ENCODE measurements at regions not wholly inside any gene's neighbourhood (a gene's known extent, or its start where the extent isn't known, plus 50 kb on each side); places are given as distances from the start of the nearest gene placed in this dataset.

GRCh38 chr6:126148853-126149252 lies 162.5 kb downstream of the TRMT11 start:
- DNase-seq = no peak

DNA sequence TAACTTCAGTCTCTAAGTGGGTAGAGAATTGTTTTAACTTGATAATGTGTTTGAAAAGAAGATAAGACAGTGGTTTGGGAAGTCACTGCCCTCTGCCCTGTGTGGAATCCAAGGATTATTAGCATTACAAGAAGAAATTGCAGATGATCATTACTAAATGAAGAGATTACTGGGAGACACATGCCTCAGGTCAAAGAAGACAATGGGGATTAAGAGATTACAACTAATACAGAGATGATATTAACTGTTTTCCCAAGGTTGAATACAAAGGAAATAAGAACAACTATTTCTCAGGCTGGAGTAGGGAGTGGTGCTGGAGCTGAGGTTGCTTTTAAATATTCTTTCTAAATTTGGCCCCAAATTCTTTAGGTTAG lies 166.0 kb downstream of the TRMT11 start:
- DNase-seq = no peak

- no peak for DNase-seq
Measured at GRCh38 chr6:126153661-126154060, 167.3 kb downstream of the TRMT11 start.

- DNase-seq = no peak
Measured at GRCh38 chr6:126156973-126157372, 170.6 kb downstream of the TRMT11 start.

DNA sequence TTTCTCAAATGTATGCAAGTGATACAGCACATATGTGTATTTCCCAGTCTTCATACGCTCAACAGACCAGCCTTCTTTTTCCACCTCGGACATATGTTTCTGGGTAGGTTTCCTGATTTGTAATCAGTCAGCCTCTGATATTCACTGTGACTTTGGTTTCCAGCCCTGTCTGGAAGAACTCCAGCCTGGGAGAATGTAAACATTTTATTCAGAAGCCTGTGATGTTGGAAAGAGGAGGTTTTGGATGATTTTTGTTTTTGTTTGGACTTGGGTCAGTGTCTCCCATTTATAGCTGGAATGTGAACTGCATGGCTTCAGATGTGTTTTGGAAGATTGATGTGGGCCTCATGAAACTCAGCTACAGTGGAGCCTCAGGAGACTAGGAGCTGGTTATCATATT lies 172.2 kb upstream of the CENPW start:
- DNase-seq = no peak

GRCh38 chr6:126170433-126170832 lies 169.5 kb upstream of the CENPW start:
- no peak for DNase-seq

GRCh38 chr6:126170978-126171382 lies 168.9 kb upstream of the CENPW start:
- DNase-seq = peak in 1 of 2 experiments; percentile 22

- no peak for DNase-seq
Measured at GRCh38 chr6:126172131-126172530, 167.8 kb upstream of the CENPW start.

GRCh38 chr6:126173265-126173664 lies 166.7 kb upstream of the CENPW start:
- no peak for DNase-seq

DNA sequence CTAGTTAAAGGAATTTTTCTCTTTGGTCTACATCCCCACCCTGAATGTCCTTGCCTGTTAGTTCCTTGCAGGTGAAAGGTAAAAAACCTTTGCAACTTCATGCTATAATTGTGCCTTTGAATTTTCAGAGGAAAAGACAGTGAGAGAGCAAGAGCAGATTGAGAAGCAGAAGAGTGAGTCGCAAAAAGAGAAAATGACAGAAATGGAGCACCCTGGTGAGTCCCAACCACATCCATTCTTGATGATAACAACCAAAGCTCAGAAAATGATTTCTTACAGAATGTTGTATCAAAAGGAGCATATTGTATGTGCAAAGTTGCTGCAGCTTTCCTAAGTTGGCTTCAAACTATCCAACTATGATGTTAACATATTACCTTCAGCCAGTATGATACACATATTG lies 165.2 kb upstream of the CENPW start:
- DNase-seq = no peak

GRCh38 chr6:126175251-126175650 lies 164.7 kb upstream of the CENPW start:
- DNase-seq = no peak

DNA sequence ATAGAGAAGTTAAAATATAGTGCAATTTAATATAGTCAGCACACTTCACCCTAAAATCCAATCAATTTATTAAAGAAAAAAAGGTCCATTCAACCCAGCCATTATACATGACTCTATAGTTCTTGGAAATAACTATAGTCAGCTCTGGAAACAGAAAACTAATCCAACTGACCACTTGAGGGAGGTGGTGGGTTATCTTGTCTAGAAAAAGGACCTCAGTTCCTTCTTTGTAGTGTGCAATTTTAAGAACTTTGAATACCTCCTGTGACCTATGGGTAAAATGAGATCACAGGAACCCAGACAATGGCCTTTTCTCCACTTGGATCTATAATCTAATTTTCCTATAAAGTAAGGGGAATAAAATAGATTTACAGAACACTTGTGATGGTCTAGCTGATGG lies 163.6 kb upstream of the CENPW start:
- DNase-seq = peak in 1 of 2 experiments; percentile 9

GRCh38 chr6:126180585-126180984 lies 159.3 kb upstream of the CENPW start:
- DNase-seq = no peak

- no peak for DNase-seq
Measured at GRCh38 chr6:126181173-126181741, 158.7 kb upstream of the CENPW start.

DNA sequence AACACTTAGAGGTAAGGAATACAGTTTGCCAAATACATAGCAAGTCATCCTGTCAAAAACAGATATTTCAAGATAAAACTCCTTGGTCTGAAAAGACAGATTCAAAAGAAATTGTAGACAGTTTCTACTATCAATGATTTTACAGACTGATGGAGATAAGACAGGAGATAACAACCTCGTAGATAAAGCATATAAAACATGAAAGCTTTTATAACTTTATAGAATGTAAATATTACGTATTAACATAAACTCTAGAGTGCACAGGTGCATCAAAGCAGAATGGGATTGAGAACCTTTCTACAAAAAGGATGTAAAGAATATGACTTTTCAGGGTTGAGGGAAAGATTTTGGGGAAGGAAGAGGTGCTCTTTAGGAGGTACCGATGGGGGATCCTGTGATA lies 158.0 kb upstream of the CENPW start:
- DNase-seq = no peak

DNA sequence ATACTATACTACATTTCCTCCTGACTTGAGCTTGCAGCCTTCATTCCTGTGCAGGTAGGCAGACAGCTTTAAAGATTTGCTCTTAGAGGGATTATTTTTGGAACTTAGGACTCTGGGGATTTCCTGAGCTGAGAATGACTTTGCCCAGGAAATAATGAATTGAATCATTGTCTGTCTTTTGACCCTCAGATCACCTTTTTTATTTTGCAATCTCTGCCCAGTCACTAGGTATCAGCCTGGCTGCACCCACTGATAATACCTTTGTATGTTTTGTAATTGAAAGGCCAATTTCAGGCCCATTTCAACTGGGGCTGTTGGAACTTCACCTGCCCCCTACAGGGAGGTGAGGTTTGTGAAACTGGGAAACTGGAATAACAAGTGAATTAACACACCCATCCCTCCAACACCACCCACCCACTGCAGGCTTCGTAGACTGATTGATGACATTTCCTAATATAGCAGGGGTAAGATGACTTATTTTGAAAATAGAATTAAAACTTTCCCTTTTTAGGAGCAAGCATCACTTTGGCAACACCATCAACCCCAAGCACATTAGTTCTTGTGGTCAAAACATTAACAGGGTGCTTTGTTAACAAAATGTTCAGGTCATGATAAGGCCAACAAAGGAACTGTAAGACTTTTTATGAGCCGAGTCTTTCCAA lies 157.1 kb upstream of the CENPW start:
- DNase-seq = no peak

- DNase-seq = no peak
Measured at GRCh38 chr6:126185774-126186173, 154.1 kb upstream of the CENPW start.

DNA sequence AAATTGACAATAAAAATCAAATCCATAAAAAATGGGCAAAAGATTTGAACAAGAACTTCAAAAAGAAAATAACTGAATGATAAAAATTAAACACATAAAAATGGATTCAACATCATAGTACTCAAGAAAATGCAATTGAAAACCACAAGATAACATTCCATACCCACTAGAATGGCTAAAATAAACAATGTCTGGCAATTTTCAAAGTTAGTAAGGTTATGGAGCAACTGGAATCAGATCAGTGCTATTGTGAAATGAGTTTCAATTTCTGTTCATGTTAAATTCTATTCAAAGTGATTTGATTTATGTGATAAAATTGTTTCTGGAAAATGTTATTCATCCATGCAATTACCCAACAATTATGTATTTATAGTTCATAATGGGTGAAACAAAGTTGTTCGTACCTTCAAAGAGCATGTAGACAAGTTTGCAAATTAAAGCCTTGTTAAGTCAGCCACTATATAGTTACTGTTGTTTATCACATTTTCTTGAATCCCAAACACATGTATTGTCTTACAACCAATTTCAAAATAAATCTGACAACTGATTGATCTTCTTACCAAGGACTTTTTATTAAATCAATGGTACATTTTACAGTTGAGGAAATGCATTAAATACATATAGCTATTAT lies 151.5 kb upstream of the CENPW start:
- DNase-seq = no peak

DNA sequence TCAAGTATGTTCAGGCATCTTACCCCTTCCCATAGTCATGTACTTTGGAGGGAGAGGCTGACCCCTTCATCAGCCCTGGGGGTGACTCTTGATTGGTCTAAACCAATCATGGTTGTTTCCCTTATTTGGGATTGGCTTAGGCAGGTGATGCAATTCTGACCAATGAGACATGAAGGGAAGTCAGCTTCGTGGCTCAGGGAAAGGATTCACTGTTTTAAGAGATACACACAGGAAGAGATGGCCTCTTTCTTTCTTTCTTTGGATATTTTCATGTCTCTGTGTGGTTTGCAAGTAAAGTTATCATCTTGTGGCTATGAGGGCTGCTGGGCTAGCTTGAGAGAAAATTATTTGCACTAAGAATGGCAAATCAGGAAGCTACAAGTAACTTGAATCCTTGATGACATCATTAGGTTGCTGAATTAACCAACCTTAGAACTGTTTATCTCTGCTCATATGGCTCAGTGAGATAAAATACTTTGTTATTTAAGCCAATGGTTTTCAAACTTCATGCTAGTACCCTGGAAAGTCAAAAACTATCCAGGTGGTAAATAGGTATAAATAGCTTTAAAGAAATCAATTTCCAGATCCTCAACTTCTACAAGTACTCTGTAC lies 144.2 kb upstream of the CENPW start:
- no peak for DNase-seq

GRCh38 chr6:126198631-126199030 lies 141.3 kb upstream of the CENPW start:
- no peak for DNase-seq

GRCh38 chr6:126199466-126199865 lies 140.4 kb upstream of the CENPW start:
- DNase-seq = no peak

DNA sequence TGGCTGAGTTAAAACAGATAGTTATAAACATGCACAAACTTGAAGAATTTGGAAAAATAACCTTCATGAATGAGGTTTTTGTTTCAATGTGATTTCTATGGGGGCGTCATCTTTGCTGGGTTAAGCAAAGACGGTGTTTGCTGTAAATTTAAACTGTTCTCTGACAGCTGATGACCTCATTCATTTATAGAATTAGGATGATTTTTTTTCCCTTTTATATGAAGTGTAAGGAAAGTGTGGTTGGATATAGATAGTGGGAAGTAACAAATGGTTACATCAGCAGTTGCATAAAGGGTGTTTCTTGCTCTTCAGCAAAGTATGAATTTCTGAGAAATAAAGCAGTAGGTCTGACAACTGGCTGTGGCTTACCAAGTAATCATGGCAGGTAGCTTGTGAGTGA lies 137.2 kb upstream of the CENPW start:
- no peak for DNase-seq

DNA sequence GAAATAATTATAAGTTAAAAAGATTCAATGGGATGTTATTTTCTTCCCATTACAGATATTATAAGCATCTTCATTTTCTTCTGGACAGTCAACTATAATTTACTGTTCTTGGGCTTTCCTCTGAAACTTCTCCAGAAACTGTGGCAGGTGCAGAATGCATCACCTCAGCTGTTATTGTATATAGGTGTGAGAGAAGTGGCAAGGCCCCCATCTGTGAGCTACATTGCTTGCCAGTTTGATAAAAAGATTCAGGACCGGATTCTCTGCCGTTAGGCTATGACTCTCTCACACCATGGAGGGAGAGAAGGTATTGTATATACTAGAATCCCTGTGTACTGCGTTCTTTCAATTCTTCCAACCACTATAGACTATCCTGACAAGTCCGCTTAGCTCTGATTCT lies 135.8 kb upstream of the CENPW start:
- no peak for DNase-seq

DNA sequence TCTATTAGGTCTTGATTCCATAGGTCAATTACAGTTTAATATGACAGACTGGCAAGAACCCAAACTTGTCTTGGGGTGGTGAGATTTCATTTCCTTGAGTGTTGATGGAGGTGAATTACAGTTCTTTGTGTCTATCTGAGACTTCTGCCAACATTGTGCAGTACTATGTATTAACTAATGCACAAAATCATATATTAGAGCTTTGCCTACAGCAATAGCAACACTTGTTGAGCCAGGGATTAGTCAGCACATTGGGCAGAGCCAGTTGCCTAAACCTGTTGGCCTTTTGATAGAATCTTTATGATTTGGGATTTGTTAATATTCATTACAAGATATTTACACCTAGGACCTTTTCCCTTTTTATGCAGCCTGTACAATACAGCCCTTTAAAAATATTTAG lies 135.3 kb upstream of the CENPW start:
- DNase-seq = no peak
